Stimulated activated naive CD8-positive, alpha-beta T cell treated with anti-CD3 and anti-CD28 coated beads, Interleukin-15, amount 100 ng/mL, for 72 hours (primary cell): ENCODE measurements at regions not wholly inside any gene's neighbourhood (a gene's known extent, or its start where the extent isn't known, plus 50 kb on each side); places are given as distances from the start of the nearest gene placed in this dataset.
A peak's percentile ranks its signal among the peaks of the same experiment; 100 is the strongest.

ENCODE experiments used
- ATAC-seq: fragments of 150-1000 bp; cut with Tn5 transposase; 2 replicates; pipeline ENCODE4 v1.10.0; 2021; ENCODE audit warnings: mild to moderate bottlenecking, moderate library complexity
- DNase-seq, 2 donors: peaks; one replicate each; pipeline ENCODE4 v3.0.0; 2021 to 2022
- H3K27ac Mint-ChIP-seq, 2 donors: one replicate each; pipeline ENCODE4 v1.8.0; 2022; ENCODE audit warnings: mild to moderate bottlenecking in 2 of 2, mixed read lengths in 2 of 2, moderate library complexity in 2 of 2
- H3K27me3 Mint-ChIP-seq: one replicate; pipeline ENCODE4 v1.8.0; 2022; ENCODE audit warnings: mixed read lengths
- H3K4me1 Mint-ChIP-seq: one replicate; pipeline ENCODE4 v1.8.0; 2022; ENCODE audit warnings: mild to moderate bottlenecking, mixed read lengths
- H3K4me3 Mint-ChIP-seq, 2 donors: one replicate each; pipeline ENCODE4 v1.8.0; 2022; ENCODE audit warnings: mild to moderate bottlenecking in 2 of 2, mixed read lengths in 2 of 2, moderate library complexity in 1 of 2
- H3K9me3 Mint-ChIP-seq, 2 donors: one replicate each; pipeline ENCODE4 v1.8.0; 2022; ENCODE audit warnings: mixed read lengths in 2 of 2

DNA sequence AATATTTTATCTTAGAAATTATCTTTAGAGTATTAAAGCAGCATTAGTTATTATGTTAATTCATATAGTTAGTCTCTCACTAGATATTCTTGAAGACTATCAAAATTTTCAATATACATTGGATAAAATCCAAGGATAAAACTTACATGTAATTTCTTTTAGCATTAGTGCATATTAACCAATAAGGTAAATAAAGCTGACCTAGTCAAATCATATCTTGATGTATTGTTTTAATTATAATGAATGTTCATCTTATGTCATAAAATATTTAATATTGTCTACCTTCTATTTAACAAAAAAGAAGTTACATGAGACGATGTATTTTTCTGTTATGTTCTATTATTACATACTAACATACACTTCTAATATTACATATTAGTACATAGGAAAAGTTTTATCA is 301.7 kb upstream of the DAB2 start:
- no peak overlapping the region for H3K27ac Mint-ChIP-seq
- ATAC-seq (no peak), DNase-seq (no peak)
- no peaks in the 10 kb centered on the region for H3K9me3 Mint-ChIP-seq
- H3K27me3 Mint-ChIP-seq: no peaks in the 10 kb centered on the region
- no peaks in the 10 kb centered on the region for H3K4me1 Mint-ChIP-seq
- H3K4me3 Mint-ChIP-seq: no peak overlapping the region

DNA sequence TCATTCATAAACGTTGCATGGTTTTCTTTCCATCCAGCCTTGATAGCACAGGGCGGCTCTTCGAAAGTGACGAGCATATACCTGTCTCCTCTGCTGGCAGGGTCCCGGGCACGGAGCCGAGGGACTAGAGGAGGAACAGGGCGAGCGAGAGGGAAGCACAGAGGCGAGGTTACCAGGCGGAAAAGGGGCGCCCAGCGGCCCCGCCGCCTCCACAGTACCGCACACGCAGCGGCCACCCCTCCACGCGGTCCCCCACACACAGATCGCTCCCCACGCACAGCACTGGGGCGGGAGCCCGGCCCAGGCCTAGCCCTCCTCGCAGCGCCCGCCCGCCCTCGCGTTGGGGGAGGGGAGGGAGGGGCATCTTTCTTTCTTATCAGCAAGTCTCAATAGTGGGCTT is 296.6 kb upstream of the DAB2 start:
- DNase-seq (no peak), ATAC-seq (peak; percentile 83)
- Mint-ChIP-seq H3K9me3 (no peaks in the 10 kb centered on the region), H3K4me3 (no peak overlapping the region), H3K27ac (no peak overlapping the region), H3K27me3 (no peaks in the 10 kb centered on the region), H3K4me1 (peaks cover 5% of the 10 kb centered on the region)

DNA sequence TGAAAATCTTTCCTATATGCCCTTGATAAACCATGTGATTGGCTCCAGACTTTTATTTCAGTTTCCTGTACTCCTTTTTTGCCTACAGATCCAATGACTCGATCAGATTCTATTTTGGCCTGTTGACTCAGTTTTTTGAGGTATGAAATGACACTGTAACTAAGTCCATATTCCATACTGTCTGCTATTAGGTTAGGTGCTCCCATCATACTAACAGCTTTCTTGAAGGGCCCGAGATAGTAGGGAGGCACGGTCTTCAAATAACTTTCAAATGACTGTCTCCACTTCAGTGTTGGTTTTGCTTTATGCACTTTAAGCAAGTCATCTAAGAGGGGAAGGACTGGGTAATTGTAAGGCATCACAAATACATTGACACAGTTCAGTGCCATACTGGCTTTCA is 295.4 kb upstream of the DAB2 start:
- Mint-ChIP-seq H3K27me3 (no peaks in the 10 kb centered on the region), H3K27ac (no peak overlapping the region), H3K9me3 (no peaks in the 10 kb centered on the region), H3K4me1 (peaks cover 5% of the 10 kb centered on the region), H3K4me3 (no peak overlapping the region)
- ATAC-seq: no peak
- DNase-seq: no peak

DNA sequence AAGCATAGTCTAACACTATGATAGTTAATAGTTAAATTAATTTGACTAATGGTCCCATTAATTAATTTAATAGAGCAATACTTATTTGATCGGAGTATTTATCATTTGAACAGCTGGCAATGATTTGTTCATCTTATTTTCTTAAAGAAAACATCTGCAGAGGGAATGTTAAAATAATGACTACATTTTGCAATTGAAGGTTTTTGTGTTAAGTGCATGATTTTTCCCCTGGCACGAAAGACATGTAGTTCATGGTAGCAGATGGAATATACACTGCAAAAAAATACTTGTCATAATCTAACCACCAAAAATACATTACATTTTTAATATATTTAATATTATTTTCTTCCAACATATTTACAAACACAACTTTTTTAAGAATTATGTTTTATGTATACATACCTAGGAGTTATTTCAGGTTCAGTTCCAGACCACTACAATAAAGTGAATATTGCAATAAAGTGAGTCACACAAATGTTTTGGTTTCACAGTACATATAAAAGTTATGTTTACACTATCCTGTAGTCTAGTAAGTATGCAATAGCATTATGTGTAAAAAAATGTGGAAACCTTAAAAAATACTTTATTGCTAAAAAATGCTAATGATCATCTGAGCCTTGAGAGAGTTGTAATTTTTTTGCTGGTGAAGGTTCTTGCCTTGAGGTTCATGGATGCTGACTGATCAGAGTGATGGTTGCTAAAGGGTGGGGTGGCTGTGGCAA is 292.6 kb upstream of the DAB2 start:
- H3K27me3 Mint-ChIP-seq: peaks cover 7% of the 10 kb centered on the region
- no peaks in the 10 kb centered on the region for H3K9me3 Mint-ChIP-seq
- no peak overlapping the region for H3K27ac Mint-ChIP-seq
- H3K4me3 Mint-ChIP-seq: no peak overlapping the region
- no peak for ATAC-seq
- peaks cover 5% of the 10 kb centered on the region for H3K4me1 Mint-ChIP-seq
- no peak for DNase-seq

DNA sequence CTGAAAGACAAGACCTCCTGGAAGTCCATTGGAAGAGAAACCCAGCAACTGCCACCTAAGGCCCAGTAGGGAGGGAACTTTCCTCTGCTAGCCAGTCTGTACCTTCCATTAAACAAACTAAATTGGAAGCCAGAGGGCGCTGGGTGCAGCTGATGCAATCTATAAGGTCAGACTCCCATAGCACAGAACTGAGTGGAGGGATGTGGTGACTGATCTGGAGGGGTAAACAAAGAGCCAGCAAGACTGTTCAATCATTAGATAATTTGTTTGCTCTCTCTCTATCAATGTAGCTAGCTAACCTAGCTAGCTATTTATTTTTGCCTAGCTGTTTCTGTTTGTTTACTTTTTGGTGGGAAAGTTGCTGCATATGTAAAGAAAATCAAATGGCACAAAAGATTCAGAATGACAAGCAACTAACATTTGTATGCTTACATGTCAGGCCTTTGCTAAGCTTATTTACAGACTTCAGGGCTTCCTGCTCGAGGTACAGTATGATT is 291.8 kb upstream of the DAB2 start:
- H3K4me3 Mint-ChIP-seq: no peak overlapping the region
- ATAC-seq: peak; percentile 87
- H3K27me3 Mint-ChIP-seq: peaks cover 7% of the 10 kb centered on the region
- peaks cover 5% of the 10 kb centered on the region for H3K4me1 Mint-ChIP-seq
- peak overlapping the region in 1 of 2 donors; percentile 86 for H3K27ac Mint-ChIP-seq
- DNase-seq: peak; percentile 17 to 37
- no peaks in the 10 kb centered on the region for H3K9me3 Mint-ChIP-seq

DNA sequence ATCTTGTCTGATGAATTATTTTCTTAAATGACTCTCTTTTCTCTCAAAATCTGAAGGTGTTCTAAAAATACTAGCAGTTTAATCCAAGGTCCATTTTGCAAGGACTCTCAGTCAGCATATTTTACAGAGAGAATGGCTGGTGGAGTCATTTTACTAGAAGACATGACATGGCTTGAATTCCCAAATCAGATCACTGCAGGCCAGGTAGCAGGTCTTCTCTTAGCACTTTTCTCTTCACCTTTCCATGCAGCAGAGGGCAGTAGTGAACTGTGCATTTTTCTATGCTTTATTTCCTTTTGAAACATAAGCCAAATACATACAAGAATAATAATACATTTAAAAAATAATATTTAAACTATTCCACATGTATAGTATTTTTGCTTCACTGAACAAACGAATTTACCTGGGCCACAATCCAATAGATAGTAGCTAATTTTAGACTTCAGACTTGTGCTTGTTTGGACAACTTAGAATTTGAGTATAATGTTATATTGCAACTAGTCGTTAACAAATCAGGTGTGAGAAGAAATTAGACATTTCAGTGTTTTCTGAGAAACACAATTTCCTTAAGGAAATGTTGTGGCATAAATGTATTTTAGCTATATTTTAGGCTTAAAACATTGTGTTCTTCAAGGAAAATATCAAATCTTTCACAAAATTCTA is 289.4 kb upstream of the DAB2 start:
- DNase-seq (peak; percentile 16 to 18), ATAC-seq (no peak)
- Mint-ChIP-seq H3K27me3 (peaks cover 7% of the 10 kb centered on the region), H3K9me3 (no peaks in the 10 kb centered on the region), H3K4me1 (peaks cover 5% of the 10 kb centered on the region), H3K4me3 (no peak overlapping the region), H3K27ac (peak overlapping the region in 1 of 2 donors; percentile 22)

DNA sequence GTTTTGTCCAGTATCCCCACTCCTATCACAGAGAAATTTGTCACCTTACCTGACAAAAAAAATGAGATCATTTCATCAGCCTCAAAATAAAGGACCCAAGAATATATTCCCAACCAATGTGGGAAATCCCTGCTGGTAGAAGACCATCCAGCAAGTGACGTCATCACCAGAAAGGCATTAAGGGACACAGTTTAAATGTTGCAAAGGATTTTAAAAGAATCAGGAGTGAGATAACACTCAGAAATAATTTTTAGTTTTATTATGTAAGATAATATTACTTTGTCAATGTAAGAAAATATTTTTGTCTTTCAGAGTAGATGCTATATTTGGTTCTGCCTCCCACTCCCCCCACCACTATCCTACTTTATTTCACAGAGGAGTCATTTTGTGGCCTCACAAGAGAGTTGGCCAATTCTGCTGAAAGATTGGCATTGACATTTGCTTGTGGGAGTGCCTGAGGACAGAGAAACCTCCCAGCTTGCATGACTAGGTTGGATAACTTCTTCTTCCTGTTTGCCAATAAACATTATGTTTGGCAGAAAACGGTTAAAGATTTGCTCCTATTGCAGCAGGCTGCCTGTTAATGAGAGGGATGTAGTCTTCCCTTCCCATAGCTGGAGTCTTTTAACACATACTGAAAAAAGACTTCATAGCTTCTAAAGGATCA is 288.6 kb upstream of the DAB2 start:
- Mint-ChIP-seq H3K4me1 (peaks cover 5% of the 10 kb centered on the region), H3K9me3 (no peaks in the 10 kb centered on the region), H3K4me3 (no peak overlapping the region), H3K27ac (no peak overlapping the region), H3K27me3 (peaks cover 7% of the 10 kb centered on the region)
- DNase-seq (no peak), ATAC-seq (no peak)

DNA sequence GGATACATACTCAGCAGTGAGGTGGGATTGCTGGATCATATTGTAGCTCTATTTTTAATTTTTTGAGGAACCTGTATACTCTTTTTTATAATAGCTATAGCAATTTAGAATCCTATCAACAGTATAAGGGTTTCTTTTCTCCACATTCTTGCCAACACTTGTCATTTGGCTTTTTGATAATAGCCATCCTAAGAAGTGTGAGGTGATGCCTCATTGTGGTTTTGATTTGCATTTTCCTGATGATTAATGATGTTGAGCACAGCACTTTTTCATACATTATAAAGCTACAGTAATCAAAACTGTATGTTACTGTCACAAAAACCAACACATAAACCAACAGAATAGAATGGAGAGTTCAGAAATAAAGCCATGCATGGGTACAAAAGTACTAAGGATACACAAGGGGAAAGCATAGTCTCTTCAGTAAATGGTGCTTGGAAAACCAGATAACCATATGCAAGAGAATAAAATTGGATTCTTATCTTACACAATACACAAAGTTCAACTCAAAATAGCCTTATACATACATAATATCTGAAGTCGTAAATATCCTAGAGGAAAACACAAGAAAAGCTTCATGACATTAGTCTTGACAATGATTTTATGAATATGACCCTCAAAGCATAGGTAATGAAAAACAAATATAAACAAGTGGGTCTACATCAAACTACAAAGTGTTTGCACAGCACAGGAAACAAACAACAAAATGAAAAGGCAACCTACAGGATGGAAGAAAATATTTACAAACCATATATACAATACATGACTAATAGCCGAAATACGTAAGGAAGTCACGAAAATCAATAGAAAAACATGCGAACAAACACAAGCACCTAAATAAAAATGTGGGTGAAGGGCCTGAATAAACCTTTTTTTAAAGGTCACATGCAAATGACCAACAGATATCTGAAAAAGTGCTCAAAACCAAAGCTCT is 287.8 kb upstream of the DAB2 start:
- Mint-ChIP-seq H3K27ac (no peak overlapping the region), H3K9me3 (no peaks in the 10 kb centered on the region), H3K4me3 (no peak overlapping the region), H3K4me1 (peaks cover 5% of the 10 kb centered on the region), H3K27me3 (peaks cover 7% of the 10 kb centered on the region)
- ATAC-seq (no peak), DNase-seq (no peak)

DNA sequence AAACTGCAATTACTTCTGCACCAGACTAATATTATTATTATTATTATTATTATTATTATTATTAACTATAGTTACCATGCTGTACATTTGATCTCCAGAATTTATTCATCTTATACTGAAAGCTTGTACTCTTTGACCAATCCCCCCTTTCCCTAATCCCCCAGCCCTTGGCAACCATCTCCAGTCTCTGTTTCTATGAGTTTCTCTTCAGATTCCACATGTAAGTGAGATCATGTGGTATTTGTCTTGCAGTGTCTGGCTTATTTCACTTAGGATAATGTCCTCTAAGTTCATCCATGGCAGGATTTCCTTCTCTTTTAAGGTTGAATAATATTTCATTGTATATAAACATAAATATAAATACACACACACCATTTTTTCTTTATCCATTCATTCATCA is 287.0 kb upstream of the DAB2 start:
- Mint-ChIP-seq H3K4me1 (peaks cover 3% of the 10 kb centered on the region), H3K27me3 (peaks cover 7% of the 10 kb centered on the region), H3K9me3 (no peaks in the 10 kb centered on the region), H3K27ac (no peak overlapping the region), H3K4me3 (no peak overlapping the region)
- ATAC-seq (no peak), DNase-seq (no peak)

DNA sequence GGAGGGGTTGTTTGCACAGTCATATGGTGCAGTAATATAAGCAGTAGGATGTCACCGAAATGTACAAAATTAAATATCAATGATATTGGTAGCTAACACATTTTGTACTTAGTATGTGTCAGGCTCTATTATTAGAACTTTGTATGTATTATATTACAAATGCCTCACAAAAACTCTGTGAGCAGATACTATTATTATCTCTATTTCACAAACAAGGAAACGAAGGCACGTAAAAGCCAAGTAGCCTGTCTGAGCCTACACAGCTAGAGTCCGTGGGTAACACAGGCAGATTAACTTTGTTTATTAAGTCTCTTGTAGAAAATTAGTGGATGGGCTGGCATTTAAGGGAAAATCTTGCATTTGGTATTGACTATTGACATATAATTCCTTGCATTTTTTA is 284.3 kb upstream of the DAB2 start:
- Mint-ChIP-seq H3K27me3 (peaks cover 14% of the 10 kb centered on the region), H3K9me3 (no peaks in the 10 kb centered on the region), H3K4me3 (no peak overlapping the region), H3K27ac (no peak overlapping the region), H3K4me1 (no peaks in the 10 kb centered on the region)
- ATAC-seq (no peak), DNase-seq (no peak)

DNA sequence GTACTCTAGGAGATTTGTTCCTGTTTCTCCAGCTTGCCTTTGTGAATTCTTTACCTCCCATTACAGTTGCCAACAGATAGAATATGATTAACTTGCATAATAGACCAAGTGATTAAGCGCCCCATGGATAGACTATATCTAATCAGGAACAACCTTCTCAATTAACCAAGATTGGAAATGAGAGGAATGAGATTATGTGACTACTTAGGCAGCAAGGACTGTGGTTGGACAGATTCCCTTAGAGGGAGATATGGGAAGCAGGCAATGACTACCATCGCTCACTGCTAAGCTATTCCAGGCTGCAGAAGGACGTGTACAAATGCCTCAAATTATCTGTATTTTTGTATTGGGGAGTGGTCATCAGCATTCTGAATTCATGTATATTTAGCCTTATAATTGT is 278.1 kb upstream of the DAB2 start:
- Mint-ChIP-seq H3K4me1 (no peaks in the 10 kb centered on the region), H3K4me3 (no peak overlapping the region), H3K9me3 (no peaks in the 10 kb centered on the region), H3K27me3 (peaks cover 10% of the 10 kb centered on the region), H3K27ac (no peak overlapping the region)
- no peak for ATAC-seq
- DNase-seq: no peak

DNA sequence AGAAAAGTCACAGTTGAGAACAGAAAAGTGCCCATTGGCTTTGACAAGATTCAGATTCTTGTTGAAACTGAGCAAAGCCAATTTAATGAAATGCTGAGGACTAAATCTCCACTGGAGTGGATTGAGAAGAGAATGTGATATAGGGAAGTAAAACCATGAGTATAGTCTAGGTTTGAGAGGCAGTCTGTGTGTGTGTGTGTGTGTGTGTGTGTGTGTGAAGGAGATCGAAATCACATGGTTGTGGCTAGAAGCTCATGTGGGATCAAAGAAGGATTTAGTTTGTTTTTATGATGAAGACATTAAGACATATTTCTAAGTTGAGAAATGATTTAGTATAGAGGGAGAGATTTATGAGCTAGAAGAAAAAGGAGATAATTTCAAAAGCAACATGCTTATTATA is 275.7 kb upstream of the DAB2 start:
- no peaks in the 10 kb centered on the region for H3K9me3 Mint-ChIP-seq
- H3K4me3 Mint-ChIP-seq: no peak overlapping the region
- no peak overlapping the region for H3K27ac Mint-ChIP-seq
- H3K4me1 Mint-ChIP-seq: no peaks in the 10 kb centered on the region
- ATAC-seq: no peak
- DNase-seq: no peak
- peaks cover 9% of the 10 kb centered on the region for H3K27me3 Mint-ChIP-seq

DNA sequence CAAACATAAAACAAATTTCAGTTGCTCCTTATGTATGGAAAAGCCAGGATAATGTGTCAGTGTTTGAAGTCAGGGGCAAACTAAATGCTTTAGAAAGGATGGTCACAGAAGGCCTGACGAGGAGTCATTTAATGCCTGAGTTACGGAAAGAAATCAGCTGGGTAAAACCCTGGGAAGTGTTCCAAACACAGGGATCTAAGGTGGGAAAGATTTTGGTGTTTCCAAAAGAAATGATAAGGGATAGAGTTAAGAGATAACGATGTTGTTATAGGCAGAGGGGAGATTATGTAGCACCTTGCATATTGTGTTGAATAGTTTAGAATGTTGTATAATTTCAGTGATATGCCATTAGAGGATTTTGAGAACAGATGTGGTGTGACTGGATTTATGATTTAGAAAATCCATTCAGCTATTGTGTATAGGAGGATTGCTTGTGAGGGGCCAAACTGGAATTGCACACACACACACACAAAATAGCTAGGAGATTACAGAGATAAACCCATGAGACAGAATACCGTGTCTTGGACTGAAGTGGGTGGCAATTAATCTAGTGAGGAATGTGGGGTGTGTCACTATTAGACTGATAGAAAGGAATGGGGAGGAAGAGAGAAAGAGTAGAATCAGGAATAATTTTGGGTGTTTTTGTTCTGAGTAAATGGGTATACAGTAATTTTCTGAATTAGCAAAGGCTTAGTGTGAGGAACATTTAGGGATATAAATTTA is 274.2 kb upstream of the DAB2 start:
- Mint-ChIP-seq H3K9me3 (no peaks in the 10 kb centered on the region), H3K4me1 (no peaks in the 10 kb centered on the region), H3K27ac (no peak overlapping the region), H3K4me3 (no peak overlapping the region), H3K27me3 (no peaks in the 10 kb centered on the region)
- DNase-seq (no peak), ATAC-seq (no peak)

DNA sequence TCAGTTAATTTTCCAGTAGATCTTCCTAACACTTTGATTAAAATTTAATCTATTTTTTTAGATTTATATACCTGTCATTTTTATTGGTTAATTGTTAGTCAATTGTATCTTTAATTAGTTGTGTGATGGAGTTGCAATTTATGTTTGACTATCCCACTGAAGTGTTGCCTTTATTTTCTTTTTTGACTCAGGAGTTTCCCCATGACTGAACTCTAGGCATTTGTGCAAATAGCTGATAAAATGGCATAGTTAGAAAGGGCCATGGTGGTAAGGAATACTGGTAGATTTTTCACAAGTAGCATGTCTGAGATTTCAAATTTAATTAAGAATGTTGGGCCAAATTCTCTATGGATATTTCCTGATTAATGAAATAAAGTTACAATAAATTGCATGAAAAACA is 273.1 kb upstream of the DAB2 start:
- no peak overlapping the region for H3K27ac Mint-ChIP-seq
- peaks cover 6% of the 10 kb centered on the region for H3K27me3 Mint-ChIP-seq
- no peaks in the 10 kb centered on the region for H3K4me1 Mint-ChIP-seq
- H3K9me3 Mint-ChIP-seq: no peaks in the 10 kb centered on the region
- no peak for DNase-seq
- ATAC-seq: no peak
- H3K4me3 Mint-ChIP-seq: no peak overlapping the region
